NCI-H82 treated with DMSO at 0.1 percent for 48 hours (cell line): ENCODE measurements at regions not wholly inside any gene's neighbourhood (a gene's known extent, or its start where the extent isn't known, plus 50 kb on each side); places are given as distances from the start of the nearest gene placed in this dataset.
"Not testable (repeated sequence)": the region's sequence is repeated elsewhere in the genome, so short reads cannot be mapped to it uniquely, and the experiment has no call there.

Experiments used
- DNase-seq: peaks from one replicate; lab custom pipeline; 2025; ENCODE audit not compliant: unreplicated experiment; lab: John Stamatoyannopoulos, UW

DNA sequence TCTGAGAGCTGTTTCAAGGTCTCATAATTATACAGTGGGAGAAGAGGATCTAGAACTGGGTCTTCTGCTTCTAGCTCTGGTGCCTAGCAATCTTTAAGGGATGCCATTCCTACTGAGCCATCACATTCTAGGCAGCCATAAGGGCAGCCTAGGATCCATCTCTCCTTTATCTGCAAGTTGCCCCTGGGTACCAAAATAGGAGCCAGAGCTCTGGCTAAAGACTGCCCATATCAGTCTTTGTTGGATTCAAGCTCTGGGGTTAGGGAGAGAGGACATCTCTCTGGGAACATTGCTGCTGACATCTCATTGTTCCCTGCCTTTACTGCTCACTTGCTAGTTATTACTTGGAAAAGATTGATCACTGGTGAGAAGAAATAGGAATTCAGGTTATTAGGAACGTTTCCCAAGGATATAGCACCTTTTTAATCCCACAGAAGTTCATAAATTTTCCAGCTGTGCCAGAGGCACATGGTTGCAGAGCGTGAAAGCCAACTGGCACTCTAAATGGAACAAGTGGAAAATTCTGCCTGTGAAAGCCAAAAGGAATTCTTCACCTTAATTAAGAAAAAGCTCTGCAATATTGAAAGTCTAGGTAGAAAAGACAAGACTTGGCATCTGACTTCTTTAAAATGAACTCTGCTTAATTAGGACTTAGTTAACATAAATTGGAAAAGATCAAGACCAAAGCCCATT lies 102.2 kb downstream of the CDC42EP3 start:
- DNase-seq = no peak

DNA sequence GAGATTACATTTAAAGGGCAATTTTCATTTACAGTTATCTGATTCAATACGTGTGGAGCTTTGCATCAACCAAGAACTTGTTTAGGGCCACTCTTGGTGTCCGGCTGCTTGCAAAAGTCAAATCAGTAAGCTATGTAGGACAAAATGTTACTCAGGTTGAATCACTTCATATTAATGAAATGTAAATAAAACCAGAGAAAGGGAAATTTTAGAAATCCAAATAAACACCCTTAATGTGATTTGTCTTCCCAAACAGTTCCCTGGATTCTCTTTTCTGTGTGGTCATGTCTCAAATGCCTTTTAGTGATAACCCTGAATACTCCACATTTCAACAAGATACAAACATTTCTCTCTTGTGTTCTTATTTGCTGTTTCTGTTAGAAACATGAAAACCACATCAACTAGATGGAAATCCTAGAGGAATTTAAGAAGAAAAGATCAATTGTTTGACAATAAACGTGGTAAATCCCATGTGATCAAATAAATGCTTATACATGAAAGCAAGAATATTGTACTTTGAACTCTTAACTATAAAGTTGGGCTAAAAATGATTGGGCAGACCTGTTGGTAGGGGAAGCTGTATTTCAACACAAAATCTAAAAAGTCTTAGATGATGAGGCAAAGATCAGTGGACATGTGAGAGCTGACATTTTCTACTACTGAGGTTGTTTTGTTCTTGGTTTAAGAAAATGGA lies 101.3 kb downstream of the CDC42EP3 start:
- no peak for DNase-seq

DNA sequence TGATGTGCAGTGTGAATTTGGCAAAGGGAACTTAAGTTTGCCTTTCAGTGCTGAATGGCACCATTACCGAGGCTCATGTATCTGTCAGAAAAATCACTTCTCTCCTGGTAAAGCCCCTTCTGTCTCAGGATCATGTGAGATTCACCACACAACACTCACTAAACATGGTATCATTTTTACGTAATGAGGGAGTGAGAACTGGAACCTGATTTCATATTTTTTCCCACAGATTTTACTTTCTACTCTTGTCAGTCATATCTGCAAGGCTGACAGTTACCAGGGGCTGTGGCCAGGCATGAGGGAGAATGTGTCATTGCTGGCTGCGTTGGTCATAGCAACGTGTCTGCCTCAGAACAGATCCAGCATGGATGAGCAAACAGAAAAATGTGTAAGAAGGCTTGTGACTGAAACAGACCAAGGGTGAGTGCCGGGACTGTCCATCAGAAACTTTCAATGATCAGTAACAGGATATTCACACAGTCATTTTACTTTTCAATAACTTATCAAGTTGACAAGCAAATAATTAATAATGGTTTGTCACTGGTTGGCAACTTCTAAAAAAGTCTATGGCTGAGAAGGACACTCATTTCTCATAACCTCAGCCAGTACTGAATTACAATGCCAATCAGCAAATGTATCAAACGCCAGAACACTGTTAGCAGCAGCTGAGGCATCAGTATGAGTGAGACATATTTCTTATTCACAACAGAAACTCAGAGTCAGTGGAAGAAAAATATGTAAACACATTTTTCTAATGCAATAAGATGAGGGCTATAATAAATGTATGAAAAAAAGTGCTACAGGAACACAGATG lies 100.5 kb downstream of the CDC42EP3 start:
- no peak for DNase-seq

DNA sequence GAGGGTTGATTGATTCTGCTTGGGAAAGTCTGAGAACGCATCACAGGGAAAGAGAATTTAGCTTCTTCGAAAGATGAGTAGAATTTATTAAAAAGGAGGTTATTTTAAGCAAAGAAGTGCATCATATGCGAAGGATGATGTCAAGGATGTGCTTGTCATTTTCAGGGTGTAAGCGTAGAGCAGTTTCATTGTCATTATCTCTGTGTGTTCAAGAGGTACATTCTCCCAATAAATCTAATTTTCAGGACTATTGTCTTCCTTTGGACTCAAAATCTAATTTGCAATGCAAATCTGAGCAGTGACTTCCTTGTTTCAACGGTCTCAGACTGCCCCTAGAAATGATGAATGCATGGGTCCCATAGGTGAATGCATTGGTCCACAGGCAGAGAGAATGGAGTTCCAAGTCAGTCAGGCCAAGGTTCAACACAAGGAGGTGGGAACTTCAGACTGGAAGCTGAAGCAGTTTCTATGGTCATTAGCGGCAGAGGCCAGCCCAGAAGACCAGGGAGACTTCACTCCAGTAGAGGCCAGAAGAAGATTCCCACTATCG lies 99.8 kb downstream of the CDC42EP3 start:
- DNase-seq = no peak

DNA sequence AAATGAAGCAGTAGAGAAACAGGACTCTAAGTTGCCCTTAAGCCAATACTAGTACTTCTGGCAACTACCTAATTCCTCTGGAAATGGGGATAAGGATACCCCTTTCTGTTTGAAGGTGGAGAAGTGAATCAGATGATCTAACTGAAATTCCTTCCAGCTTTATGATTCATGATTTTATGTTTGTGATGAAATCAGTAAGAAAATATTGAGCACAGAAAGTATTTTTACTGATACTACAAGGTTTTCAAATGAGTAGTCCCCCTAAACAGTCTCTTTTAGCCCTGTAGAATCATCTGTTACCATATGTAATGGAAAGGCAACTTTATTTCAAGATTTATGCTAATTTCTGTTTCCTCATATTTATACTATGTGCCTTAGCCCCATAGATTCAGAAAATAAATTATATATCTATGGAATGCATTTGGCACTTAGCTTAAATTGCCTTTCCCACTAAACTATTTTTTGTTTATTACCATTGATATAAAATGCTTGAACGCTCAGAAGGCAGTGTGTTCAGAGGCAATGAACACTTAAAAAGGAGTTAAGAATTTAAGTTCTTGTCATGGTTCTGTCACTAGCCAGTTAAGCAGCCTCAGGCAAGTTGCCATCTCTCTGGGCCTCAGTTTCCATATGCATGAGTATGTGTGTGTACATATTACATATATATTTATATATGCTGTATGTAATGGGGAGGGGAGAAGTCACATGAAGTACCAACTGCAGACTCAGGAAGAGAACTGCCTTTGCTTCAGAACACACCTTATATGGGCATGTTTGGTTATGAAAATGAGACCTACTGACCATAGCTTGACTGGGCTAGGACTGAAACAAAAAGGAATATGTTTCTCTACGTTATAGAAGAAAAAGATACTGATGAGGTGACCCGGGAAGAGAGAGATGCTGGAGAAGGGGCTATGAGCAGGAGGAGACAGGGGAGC lies 97.7 kb downstream of the CDC42EP3 start:
- DNase-seq = no peak

DNA sequence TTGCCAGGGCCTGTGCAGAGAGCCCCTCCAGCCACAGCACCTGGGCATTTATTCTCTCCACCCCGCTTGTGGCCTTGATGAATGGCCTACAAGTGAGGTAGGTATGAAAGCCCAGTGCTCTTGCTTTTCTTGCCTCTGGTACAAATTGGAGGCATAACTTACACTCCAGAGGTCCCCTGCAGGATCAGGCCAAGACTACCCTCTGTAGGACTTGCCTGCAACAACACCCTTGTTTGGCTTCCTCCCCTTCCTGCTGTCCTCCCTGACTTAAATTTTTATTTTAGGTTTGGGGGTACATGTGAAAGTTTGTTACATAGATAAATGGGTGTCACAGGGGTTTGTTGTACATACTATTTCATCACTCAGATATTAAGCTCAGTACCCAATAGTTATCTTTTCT lies 95.7 kb downstream of the CDC42EP3 start:
- no peak for DNase-seq

DNA sequence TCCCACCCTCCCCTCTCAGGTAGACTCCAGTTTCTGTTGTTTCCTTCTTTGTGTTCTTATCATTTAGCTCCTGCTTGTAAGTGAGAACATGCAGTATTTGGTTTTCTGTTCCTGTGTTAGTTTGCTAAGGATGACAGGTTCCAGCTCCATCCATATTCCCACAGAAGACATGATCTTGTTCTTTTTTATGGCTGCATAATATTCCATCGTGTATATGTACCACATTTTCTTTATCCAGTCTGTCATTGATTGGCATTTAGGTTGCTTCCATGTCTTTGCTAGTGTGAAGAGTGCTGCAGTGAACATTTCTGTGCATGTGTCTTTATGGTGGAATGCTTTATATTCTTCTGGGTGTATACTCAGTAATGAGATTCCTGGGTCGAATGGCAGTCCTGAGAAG lies 95.2 kb downstream of the CDC42EP3 start:
- DNase-seq = not testable (repeated sequence)

DNA sequence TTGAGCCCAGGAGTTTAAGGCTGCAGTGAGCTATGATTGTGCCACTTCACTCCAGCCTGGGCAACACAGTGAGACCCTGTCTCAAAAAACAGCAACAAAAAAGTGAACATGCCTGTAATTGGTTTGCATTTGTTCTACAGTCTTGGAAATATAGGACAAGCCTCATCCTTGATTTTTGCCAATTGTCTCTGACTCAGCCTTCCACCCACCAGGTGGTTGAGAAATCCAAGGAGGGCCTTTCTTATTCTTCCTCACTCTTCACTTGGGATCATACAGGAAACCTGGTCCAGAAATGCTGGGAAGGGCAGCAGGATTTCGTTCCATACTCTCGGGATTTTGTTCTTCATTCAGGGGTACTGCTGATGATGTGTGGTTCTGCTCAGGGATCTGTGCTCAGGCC lies 94.6 kb downstream of the CDC42EP3 start:
- DNase-seq = no peak

DNA sequence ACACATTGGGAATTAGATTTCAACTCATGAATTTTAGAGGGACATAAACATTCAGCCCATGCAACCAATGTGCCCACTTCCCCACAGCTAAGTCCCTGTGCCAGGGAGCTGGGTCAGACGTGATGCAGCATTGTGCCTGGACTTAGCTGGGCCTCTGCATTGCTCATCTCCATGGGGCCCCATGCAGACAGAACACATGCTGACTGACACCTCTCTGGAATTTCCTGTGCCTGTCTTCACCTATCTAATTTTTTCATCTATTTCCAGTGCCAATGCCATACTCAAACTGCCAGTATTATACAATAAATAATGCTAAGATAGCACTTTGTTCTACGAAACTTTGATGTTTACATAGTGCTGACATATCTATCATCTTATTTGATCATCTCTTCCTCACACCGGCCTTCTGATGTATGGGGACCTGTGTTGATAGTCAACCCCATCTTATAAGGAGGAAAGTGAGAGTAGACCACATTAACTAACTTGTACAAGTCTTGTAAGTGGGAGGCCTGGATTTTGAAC lies 92.2 kb downstream of the CDC42EP3 start:
- DNase-seq = no peak

DNA sequence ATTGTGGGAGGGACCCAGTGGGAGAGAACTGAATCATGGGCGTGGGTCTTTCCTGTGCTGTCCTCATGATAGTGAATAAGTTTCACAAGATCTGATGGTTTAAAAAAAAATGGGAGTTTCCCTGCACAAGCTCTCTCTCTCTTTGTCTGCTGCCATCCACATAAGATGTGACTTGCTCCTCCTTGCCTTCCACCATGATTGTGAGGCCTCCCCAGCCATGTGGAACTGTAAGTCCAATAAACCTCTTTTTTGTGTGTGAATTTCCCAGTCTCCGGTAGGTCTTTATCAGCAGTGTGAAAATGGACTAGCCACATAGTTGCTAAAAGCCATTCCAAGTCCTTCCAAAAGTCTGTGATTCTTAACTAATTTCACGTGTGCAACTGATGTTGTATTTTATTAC lies 91.5 kb downstream of the CDC42EP3 start:
- not testable (repeated sequence) for DNase-seq

DNA sequence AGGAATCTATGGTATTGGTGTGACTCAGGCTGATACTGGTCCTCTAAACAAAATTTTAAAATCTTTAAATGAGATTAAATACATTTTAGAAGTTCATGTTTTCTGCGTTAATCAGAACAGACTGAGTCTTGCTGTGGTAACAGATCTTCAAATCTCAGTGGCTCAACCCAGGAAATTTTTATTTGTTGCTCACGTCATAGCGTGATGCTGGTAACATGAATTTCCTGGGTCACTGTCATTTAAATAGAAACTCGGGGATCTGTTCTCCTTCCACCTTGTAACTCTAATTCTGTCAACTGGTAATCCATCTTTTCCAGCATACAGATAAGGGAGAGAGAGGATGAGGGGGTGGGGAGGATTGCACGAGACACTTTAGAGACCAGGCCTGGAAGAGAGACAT lies 90.0 kb downstream of the CDC42EP3 start:
- no peak for DNase-seq

DNA sequence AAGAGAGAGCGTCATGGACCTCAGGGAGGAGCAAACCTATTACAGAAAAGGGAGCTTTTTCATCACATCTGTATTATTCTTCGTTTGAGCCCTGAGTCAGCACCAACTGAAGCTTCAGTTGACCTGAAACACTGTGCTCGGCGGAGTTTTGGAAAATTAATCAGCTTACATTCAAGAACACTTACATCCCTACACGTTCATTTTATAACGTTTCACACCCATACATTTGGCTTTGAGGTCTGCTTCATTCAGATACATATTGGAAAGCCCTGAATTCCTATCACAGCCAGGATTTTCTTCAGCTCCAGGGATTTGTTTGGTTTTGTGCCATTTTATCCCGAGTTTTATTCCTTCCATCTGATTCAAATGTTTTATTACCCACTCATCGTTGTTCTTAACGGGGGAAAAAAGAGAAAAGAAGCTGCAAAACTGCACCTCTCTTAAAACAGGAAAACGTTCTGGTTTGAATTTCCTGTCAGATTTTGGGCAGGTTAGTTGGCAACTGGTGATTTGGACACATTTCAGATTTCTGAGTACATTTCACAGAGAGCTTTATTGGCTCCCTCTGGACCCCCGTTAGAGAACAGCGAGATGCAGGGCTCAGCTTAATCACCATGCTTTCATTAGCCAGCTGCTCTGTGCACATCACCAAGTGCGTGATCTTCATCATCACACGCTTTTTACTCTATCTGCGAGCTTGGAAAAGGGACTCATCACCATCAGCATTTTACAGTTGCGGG lies 88.8 kb downstream of the CDC42EP3 start:
- no peak for DNase-seq

DNA sequence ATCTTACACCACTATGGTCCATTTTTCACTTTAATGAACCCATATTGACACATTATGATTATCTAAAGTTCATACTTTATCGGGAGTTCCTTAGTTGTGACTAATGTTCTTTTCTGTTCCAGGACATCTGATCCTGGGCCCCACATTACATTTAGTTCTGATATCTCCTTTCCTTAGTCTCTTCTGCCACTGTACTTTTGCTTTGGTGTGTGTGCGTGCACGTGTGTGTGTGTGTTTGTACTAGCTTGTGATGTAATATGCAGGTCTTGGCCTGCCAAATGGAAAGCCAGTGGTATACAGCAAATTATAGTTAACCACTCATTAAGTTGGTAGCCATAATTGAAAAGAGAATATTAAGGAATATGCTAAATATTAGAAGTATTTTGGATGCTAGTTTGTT lies 88.0 kb downstream of the CDC42EP3 start:
- DNase-seq = no peak

DNA sequence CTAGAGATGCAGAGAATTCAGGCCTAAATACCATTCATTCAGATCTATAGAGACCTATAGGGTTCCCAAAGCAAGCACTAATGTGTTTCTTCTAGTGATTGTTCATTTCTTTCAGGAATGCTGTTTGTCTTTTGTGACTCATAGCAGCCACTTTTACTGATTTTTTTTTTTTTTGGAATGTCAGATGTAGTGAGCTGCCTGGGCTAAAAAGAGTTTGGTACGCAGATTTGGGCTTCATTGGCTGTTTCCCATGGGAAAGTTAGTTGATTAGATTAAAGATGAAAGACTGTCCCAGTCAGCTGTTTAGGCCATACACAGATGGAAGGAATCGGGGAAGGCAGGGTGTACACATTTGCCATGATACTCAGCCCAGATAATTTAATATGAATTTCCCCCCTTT lies 87.6 kb downstream of the CDC42EP3 start:
- DNase-seq = no peak

DNA sequence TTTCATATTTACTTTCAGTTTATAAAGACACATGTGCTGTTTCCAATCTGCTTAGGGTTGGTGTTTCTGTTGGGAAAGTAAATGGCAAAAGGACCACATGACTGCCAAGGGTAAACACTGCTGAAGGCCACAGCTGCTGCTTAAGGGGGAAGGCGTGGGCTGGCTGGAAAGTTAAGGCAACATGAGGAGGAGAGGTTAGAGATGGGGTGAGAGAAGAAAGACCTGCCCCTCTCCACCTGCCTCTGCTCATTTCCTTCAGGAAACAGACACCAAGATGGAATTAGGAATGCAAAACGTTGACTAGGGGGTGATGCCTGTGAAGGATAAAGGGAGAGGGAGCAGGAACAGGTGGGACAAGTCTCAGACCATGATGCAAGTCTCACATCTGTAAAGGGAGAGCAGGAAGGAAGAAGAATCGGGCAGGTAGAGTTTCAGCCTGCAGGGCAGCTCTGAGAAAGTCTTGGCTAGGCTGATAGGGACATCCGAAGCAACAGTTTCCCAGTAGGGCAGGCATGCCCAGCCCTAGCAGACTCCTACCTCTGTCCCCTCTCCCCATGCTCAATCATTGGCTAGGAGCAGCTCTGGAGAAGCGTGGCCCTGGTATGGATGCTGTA lies 86.0 kb downstream of the CDC42EP3 start:
- DNase-seq = no peak

DNA sequence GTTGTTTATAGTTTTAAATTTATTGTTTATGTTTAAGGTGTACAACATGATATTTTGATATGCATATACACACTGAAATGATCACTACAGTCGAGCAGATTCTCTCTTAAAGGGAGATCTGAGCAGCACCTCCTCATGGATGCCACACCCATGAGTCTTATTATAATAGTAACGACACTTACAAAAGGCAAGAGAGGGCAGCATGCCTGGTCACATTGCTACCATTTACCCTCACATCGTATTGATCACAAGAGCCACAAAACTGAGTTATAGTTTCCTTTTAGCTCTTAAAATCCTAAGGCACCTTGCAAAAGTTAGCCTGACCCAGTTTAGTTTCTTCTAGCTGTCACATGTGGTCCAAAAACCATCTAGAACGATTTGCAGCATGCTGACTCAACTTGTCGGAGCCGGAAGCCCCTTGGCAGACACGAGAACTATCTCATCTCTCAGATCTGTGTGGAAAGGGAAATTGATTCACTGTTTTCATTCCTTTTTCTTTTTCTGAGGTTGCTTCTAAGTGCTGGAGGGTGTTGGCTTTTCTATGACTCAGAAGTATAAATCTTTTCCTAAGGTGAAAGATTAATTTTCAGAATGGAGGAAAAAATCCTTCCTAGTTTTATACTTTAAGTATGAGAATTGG lies 85.3 kb downstream of the CDC42EP3 start:
- DNase-seq = no peak

DNA sequence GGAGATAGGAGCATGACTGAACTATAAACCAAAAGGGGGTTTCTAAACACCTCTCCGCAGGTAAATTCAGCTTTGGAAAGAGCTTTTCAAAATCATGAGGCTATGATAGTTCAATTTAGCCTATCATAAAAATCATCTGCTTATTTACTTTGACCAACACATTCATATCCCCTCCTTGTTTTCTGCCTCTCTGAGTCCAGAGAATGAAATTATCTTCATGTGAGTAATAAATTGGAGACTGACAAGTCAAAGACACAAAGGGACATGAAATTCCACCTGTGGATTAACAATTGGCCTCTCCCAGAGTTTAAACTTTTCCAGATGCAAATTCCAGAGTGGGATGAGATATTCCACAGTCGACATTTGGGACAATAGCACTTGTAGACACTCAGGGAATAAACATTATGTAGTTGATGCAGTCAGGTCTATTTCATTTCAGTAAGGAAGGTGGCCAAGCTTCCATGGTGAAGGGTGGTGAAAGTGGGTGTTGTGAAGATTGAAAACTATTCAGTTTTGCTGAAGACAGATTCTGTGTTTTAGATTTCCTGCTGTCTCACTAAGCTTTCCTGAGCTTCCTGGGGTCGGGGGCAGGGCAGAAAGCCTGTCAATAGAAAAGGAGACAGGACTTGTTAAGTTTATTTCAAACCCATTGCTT lies 84.7 kb downstream of the CDC42EP3 start:
- DNase-seq = no peak

DNA sequence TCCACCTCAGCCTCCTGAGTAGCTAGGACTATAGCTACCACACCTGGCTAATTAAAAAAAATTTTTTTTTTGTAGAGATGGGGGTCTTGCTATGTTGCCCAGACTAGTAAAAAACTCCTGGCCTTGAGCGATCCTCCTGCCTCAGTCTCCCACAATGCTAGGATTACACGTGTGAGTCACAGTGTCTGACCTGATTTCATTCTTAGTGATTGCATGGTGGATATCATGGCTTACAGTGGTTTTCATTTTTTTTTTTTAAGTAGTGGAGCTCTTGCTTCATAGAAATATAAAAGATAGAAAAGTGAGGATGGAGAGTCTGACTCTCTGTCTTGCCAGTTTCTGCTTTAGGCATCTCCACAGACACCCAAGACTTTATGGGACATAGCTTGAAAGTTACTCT lies 83.6 kb downstream of the CDC42EP3 start:
- DNase-seq = no peak
